HG03571 (cell line): ENCODE measurements at regions not wholly inside any gene's neighbourhood (a gene's known extent, or its start where the extent isn't known, plus 50 kb on each side); places are given as distances from the start of the nearest gene placed in this dataset.
"Not testable (repeated sequence)": the region's sequence is repeated elsewhere in the genome, so short reads cannot be mapped to it uniquely, and the experiment has no call there.

Experiments
- ATAC-seq: cut with Tn5 transposase; IDR thresholded peaks from one replicate; pipeline ENCODE4 v1.9.1; 2021; ENCODE audit not compliant: unreplicated experiment

DNA sequence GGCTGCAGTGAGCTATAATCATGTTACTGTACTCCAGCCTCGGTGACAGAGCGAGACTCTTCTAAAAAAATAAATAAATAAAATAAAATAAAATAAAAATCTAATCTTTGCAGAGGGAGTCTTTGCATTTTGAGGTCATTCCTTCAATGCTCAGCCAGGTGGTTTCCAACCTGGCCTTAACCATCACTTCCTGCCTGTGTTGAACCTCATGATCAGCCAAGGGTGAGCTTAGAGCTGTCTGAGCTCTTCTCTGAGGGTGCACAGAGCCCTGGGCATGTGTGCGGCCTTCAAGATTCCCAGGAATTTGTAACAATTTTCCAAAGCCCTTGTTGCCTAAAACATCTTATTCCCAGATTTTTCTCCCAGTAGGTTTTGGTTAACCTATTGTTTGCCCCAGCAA is 94.3 kb downstream of the KCNJ12 start:
- not testable (repeated sequence) for ATAC-seq

GRCh38 chr17:21470861-21471260 is 94.7 kb downstream of the KCNJ12 start:
- ATAC-seq = no peak

DNA sequence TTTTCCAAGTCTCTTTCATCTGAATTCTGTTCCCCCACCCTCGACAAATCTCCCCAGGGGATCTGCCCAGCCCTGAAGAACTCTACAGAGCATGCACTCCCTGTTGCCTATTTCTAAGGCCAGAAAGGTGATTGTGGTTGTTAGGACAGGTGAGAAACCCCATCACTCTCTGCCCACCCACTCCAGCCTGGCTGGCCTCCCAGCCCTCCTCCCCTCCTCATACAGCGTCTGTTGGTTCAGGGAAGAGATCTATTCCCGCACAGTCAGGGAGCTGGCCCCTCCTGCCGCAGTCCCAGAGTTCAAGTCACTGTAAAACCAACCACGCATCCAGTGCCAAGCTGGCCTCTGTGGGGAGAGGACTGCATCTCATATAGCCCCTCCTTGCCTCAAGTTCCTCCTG is 98.7 kb downstream of the KCNJ12 start:
- ATAC-seq = no peak

DNA sequence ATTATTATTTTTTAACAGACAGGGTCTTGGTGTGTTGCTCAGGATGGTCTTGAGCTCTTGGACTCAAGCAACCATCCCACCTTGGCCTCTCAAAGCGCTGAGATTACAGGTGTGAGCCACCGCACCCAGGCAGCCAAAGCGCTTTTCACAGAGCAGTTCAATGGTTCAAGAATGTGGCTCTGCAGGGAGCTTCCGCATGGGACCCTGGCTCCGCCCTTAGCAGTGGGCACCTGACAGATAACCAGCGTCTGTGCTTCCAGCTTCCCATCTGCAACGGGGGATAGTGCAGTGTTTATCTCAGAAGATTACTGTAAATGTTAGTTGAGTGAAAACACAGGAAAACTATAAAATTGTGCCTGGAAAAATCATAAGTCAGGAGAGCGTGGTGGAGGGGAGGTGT is 99.4 kb downstream of the KCNJ12 start:
- no peak for ATAC-seq

- no peak for ATAC-seq
Observed at GRCh38 chr17:21476867-21477266, 100.7 kb downstream of the KCNJ12 start.

GRCh38 chr17:21482189-21482865 is 106.2 kb downstream of the KCNJ12 start:
- no peak for ATAC-seq

DNA sequence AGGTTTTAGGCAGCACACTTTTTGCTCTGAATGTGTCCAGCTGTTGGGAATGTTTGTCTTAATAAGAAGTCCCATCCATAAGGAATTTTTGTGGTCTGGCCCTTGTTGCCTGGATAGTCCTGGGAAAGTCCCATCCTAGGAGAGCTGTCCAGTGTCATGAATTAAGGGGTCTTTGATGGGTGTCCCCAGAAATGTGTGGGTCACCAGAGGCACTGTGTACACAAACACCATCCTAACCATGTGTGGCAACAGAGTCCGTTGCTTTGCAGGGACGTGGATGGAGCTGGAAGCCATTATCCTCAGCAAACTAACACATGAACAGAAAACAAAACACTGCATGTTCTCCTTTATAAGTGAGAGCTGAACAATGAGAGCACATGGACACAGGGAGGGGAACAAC is 111.9 kb downstream of the KCNJ12 start:
- not testable (repeated sequence) for ATAC-seq

- no peak for ATAC-seq
Observed at GRCh38 chr17:21493993-21494392, 117.8 kb downstream of the KCNJ12 start.

DNA sequence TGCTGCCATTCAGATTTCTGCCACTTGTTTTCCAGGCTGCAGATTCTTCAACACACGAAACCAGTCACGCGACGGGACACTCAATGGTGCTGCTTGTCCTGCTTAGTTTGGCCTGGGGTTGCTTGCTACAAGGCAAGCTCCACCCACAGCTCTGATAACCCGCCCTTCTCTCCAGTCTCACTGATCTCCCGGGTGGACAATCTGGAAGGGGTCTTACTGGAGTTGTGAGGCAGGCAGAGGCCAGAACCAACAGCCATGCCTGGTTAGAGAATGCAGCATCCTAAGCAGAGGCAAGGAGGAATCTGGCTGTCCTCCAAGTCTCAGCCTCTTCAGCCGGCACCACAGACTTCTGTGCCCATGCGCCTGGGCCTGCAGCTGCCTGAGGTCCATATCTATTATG is 119.1 kb downstream of the KCNJ12 start:
- no peak for ATAC-seq

GRCh38 chr17:21500064-21500463 is 123.9 kb downstream of the KCNJ12 start:
- no peak for ATAC-seq

DNA sequence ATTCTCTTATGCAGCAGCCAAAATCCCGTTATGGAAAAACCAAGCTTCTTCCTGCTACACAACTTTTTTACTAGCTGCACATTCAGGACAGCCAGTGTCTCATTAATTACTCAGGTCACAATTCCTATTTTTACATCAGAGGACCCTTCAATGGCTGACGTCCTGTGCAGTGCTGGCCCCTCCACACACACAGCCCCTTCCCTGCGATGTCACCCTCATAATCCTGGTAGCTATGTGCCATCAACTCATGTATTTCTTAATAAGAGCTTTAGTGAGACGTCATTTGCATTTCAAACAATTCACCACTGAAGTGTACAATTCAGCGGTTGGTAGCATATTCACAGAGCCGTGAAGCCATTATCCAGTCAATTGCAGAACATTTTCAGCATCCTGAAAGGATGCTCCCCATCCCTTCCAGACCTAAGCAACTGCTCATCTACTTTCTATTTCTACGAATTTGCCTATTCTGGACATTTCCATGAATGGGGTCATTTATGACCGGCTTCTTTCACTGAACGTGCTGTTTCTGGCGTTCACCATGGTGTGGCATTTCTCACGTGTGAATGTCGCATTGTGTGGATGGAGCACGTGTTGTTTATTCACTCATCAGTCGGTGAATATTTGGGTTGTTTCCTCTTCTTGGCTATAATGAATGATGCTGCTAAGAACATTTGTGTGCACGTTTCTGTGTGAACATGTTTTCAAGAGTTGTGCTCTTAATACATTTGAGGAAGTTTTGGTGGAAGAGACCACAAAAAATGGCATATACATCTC is 126.0 kb downstream of the KCNJ12 start:
- not testable (repeated sequence) for ATAC-seq

GRCh38 chr17:21505819-21506815 is 130.0 kb downstream of the KCNJ12 start:
- ATAC-seq = no peak

DNA sequence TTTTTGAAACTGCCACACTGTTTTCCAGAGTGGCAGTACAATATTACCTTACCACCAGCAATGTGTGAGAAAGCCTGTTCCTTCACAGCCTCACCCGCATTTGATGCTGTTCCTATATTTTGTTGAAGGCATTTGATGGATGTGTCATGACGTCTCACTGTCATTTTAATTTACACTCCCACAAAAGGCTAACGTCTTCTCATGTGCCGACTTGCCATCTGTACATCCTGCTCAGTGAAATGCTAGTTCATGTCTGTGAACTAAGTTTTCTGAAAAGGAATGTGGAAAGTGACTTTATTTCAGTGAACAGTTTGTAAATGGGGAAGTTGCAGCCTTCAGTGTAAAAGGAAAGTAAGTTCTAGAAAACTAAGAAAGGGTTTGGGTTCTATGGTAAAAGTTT is 131.6 kb downstream of the KCNJ12 start:
- ATAC-seq = not testable (repeated sequence)

DNA sequence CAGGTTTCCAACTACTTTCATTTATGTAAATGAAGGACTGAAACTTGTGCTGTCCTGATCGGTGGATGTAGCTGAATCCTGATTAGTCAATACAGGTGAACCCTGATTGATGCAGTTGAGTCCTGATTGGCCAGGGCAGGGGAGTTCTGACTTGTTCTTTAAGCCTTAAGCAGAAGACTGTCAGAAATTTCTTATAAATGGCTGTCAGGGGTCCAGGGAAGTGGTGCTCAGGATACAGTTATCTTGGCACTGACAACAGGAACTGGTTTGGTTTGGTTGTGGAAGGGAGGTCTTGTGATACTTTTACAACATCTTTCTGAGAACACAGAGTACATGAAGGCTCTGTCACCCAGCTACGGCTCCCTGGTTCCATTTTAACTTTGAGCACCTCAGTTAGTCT is 132.1 kb downstream of the KCNJ12 start:
- no peak for ATAC-seq

DNA sequence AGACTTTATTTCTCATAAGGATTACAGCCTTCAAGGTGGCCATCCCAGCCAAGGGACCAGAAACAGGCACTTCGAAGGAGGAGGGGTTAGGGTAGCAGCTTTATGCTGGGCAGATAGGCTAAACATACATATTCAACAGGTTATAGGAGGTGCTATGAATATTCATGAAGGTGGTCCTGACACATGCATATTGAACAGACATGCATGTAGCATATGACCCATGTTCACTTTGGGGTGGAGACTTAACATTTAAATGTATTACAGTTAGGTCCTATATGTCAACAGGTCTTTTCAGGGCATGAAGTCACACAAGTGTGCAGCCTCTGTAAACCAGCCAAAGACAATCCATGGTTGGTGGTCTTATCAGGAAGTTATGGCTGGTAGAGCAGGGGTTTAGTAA is 133.2 kb downstream of the KCNJ12 start:
- ATAC-seq = not testable (repeated sequence)

- ATAC-seq = no peak
Observed at GRCh38 chr17:21510686-21511362, 134.7 kb downstream of the KCNJ12 start.

DNA sequence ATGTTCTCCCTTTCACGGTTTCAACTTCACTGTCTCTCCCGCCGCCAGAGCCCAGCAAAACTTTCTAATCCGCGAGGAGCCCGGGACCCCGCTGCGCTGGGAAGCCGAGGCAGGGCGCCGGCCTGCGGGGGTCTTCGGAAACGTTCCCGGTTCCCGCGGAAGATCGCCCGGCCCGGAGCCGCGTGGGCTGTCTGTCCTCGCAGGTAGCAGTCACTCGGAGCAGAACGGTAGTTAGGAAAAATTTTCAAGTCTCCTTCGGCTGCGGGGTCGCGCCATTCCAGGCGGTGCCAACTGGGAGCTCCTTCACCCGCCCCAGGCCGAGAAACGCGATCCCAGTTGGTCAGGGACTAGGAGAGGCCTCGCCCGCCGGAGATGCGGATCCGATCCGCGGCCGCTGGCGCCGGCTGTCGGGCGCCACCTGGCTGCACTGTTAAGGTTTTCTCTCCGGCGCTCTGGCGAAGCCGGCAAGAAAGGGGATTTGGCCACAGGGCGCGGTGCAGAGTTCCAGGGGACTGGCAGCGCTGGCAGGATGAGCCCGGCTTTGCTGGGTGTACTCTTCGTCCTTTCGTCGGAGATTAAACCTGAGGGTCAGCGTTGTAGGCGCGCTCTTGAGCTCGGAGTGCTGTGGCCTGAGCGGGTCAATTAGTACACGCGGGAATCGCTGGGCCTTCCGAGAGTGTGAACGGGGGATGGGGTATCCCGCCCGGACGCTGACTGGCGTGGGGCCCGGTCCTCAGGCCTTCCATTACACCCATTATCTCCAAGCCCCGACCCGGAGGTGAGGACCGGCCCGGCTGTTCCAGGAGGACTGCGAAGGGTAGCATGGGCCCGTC is 135.4 kb downstream of the KCNJ12 start:
- peak; percentile 48 for ATAC-seq

DNA sequence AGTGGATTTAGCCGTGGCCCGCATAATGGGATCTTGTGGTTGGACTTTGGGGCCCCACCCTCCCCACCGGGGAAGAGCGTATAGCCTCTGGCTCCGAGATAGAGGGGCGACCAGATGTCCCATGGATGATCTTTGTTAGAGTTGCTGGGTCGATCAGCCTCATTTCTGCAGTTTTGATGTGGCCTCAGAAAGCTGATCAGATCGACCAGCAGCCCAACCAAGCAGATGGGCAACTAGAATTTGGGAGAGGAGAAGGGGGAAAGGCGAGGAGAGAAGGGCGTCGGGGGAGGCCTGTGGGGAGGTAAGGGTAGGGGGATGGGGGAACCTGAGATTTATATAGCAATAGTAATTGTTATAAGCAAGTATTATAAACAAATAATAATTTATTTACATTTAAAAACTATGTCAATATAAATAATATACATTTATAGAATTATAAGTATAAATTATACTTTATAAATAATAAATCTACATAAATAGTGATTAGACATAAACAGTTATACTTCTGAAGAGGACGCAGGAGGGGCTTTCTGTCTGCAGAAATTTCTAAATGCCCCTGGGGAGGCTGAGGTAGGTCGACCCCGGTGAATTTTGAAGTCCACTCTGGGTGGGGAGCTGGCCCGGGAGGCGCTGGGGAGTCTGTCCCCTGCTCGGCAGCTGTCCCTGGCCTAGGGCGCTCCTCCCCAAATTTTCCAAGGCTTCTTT is 136.3 kb downstream of the KCNJ12 start:
- ATAC-seq = no peak

- peak; percentile 53 for ATAC-seq
Observed at GRCh38 chr17:21513012-21513570, 136.9 kb downstream of the KCNJ12 start.
